Activated CD8-positive, alpha-beta memory T cell treated with anti-CD3 and anti-CD28 coated beads for 36 hours (primary cell): ENCODE measurements at regions not wholly inside any gene's neighbourhood (a gene's known extent, or its start where the extent isn't known, plus 50 kb on each side); places are given as distances from the start of the nearest gene placed in this dataset.

Experiments
- CTCF ChIA-PET: fragments of 350-600 bp; sonication (Branson Sonifier 250); formaldehyde crosslinking; loops from one replicate; lab custom pipeline; 2021; ENCODE audit warnings: antibody characterized with exemption; lab: Charles Lee
- POLR2A ChIA-PET: fragments of 350-600 bp; sonication (Branson Sonifier 250); formaldehyde crosslinking; loops from one replicate; lab custom pipeline; 2021; ENCODE audit warnings: antibody characterized with exemption; lab: Charles Lee

DNA sequence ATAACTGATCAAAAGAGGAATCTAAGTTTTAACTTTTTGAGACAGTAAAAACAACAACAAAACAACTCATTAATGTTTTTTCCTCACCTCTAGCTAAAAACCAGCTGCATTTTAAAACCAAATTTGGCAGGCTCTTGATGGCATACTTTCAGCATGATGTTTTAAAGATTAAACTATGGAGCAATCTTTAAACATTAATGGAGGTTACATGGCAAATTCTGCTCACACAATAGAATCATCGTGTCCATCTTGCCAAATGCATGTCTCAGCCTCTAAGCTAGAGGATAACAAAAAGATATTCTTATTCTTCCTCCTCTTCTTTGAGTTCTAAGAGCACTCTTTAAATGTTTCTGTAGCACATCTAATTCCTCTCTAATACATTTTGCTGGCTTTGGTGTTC lies 579.8 kb upstream of the PKN2 start:
- CTCF ChIA-PET, result no interaction called here

DNA sequence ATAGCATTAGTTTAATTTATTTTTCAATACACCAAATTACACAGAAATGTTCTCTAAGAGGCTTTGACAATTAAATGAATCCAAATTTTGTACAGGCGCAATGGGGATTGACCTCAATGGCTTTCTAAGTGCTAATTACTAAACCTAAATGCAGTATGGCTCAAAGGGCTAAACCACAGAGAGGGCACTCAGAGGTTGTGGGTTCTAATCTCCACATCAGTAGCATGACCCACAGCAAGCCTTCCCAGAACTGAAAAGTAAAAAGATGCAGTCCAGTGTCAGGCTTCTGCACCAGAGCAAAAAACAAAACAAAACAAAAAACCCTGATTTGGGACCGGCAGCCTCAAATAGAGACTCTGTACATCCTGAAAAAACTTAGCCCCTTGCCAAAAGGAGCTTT lies 579.2 kb upstream of the PKN2 start:
- POLR2A ChIA-PET, result no interaction called here
- CTCF ChIA-PET, result no interaction called here

More for the DNA sequence above, 579.8 kb upstream of the PKN2 start:
- POLR2A ChIA-PET, result no interaction called here

DNA sequence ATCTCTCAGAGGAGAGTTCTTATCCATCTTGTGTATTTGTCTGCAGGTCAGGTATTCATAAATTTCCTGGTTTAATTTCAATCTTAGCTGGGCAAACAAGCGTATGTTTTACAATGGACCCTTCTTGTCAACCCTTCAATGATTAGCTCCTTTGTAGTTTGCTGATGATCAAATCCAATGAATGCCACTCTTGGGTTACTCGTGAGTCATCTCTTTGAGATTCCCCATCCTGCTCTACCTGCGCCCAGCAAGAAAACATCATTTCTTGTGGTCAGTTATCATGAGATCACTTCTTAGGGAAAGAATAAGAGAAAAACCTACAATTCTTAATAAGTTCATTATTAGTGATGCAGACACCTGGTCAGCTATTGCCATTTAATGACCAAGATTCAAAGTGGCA lies 572.3 kb upstream of the PKN2 start:
- ChIA-PET POLR2A (no interaction called here), CTCF (no interaction called here)

DNA sequence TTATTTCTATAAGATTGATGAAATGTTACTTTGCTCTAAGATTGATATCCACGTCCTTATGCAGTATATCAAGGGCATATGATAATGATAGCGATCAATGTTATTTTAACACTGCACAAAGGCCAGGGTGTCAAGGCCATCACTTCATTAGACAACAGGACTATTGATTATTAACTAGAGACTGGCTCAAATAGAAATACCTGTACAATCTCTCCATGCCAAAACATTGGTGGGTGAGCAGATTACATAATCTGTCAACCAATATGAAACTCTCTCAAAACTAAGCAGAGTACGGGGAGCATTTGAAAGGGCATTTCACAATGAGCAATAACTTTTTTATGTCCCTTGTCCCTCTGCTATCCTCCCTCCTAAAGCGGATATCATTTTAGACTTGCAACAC lies 566.5 kb upstream of the PKN2 start:
- CTCF ChIA-PET, result no interaction called here
- POLR2A ChIA-PET, result no interaction called here

DNA sequence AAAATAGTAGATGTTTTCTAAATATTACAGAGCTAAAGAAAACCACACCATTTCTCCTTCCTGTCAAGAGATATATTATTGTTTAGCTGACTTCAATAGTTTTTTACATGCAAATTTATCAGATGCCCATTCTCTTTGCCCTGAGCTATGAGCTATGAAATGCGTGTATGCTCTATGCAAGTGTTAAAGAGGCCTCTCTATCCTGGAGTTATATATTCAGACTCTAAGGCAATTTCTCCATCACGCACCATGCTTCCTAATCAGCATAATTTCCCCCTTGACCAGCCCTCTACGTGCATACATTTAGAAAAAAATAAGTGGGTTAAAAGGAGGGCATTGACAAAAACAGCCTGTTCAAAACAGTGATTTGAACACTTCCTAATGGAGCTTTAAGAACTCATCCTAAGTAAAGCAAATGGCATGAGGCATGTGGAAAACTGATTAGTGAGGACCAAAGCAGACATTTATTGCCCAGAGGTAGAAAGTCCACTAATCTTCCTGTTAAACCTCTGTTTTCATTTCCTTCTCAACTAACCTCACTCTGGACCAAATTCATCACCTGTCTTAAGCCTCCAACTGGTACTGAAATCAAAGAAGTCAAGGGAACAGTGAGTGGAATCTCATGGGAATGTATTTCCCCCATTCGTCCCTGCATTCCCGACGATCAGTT lies 565.8 kb upstream of the PKN2 start:
- ChIA-PET POLR2A (no interaction called here), CTCF (no interaction called here)

DNA sequence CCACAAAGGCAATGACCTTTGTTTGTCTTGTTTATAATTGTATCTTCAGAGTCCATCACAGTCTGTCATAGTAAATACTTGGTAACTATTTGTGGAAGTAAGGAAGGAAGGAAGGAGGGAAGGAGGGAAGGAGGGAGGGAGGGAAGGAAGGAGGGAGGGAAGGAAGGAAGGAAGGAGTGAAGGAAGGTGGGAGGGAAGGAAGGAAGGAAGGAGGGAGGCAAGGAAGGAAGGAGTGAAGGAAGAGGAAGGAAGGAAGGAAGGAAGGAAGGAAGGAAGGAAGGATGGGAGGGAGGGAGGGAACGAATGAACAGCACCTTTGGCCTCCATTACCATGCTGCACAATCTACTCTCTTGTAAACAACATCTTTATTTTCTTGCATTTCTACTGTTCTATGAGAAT lies 559.5 kb upstream of the PKN2 start:
- ChIA-PET POLR2A (no interaction called here), CTCF (no interaction called here)

DNA sequence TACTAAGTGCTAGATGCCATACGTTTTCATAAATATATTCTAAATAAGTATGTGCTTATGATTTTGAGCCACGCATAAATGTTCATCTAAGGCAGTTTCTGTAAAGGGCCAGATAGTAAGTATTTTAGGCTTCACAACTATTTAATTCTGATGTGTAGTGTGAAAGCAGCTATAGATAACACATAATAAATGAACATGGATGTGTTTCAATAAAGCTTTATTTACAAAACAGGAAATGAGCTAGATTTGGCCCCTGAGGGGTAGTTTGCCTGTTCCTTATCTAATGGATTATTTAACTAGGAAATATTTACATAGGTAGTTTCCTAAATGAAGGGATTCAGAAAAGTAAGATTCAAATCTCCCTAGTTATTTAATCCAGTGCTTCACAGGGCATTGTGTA lies 557.6 kb upstream of the PKN2 start:
- POLR2A ChIA-PET, result no interaction called here
- CTCF ChIA-PET, result no interaction called here

DNA sequence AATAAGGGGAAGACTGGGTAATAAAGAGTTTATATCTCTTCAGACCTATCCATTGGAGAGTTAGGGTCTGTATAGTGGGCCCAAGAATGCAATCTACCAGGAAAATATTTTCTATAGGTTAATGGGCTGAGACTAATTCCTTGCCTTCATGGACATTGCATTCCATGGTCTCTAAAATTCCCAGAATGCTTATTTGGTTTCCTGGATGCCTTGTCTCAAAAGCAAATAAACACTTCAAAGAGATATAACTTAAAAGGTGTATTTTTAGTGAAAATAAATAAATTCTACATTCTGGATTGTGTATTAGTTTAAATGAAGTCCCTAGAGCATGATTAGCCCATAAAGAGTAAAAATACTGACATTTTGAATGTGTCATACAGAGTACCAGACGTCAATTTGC lies 550.1 kb upstream of the PKN2 start:
- POLR2A ChIA-PET, result no interaction called here
- CTCF ChIA-PET, result no interaction called here

DNA sequence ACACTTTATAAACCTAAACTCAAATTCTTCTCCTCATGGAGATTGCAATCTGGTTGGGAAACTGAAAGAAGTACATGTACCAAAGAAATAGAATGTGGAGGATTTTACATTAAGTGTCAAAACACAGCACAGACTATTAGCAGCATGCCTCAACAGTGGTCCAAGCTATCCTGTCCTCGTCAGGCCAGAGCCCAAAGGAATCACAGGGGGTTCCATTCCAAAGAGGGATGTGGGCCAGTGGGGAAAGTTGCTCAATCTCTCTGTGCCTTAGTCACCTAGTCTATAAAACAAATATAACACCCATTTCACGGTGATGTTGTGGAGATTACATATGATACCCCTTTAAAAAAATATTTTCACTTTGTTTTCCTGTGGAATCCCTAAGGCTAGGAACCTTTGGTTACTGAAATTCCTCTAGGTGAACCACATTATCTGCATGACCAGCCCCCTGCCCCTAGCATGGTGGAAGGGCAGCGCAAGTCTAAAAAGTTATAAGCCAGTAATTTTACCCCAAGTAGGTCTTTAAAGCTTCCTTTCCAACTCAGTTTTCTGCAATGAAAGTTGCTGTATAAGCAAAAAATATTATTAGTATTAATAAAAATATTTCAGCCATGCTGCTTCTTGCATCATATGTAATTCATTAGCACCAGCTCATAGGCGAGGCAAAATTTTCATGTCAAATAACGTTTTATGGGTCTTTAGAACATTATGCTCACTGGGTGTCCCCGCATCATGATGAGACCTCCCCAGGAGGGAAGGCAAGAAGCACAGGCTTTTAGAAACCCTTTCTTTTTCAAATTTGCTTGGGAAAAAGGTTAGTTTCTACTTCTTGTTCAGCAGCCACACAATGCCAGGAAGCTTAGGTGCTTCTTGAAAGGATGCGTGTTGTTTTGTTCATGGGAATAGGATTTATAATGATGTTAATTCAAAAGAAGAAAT lies 548.8 kb upstream of the PKN2 start:
- ChIA-PET CTCF (no interaction called here), POLR2A (no interaction called here)

DNA sequence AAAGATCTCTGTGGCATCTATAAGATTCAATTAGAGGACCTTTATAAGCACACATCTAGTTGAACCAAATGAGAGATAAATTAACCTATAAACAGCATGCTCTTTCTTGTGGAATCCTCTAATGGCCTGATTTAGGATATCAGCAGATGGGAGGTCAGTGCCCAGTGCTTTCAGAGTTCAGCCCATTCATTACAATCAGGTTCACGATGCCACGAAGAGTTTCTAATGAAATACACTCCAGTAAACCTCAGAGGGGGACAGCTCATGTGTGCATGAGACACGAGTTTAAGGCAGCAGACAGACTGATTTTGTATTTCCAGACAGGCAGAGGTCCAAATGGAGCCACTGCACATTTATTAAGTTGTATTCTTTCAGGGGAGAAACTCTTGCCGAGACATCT lies 544.4 kb upstream of the PKN2 start:
- POLR2A ChIA-PET, result no interaction called here
- CTCF ChIA-PET, result no interaction called here

DNA sequence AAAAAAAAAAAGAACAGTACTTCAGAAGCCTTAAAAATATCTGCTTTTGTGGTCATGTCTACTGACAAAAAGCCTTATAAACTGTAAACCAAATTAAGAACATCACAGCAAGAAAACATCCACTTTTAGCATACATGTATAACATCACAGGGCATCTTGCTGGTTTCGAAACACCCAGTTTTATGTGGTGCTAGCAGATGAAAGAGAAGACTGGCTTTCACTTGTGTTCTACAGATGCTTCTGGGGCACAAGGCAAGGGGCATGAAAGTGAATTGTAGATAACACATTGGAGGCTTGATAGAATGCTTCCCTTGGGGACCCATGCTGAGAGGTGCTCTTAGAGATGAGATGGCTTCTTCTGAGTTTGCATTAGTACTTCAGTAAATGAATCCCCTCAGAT lies 543.7 kb upstream of the PKN2 start:
- CTCF ChIA-PET, result no interaction called here
- POLR2A ChIA-PET, result no interaction called here

DNA sequence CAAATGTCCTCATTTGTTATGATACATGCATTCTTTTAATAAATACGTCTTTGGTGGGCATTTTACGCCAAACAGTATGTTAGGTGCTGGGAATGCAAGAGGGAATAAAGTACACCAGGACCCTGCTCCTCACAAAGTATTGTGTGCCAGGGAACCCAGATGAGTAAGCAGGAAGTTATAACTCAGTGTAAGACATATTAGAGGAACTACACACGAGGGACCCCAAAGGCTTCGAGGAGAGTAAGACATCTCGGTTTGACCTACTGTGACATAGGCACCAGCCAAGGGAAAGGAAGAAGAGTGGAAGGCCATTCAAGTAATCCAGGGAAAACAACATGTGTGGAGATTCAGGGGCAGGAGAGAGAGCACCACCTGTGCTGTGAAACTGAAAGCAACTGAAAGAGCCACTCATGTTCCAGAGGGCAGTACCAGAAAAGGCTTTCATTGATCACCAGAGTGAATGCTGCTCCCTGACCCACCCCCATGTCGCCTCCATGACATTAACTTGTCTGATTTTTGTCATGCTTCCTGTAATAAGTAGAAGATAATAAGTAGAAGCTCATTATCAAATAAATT lies 542.5 kb upstream of the PKN2 start:
- ChIA-PET CTCF (no interaction called here), POLR2A (no interaction called here)

DNA sequence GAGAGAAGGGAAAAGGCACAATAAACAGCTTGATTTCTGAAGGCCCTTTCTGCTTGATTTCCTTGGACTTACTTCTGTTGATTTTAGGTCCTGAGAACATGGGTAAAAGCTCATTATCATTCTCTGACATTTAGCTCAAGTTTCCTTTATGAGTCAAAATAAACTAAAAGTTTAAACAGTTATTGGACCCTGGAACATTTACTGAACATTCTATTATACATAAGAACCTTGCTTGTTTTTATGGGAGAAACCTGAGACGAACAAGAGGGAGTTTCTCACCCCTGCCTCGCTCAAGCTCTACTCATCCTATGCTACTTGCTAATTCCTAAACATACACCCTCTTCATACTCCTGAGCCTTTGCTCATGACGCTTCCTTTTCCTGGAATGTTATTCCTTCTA lies 538.3 kb upstream of the PKN2 start:
- ChIA-PET POLR2A (interaction anchor here (0.6 kb wide), 1 partner anchor 201 kb away, joined by 3 read pairs; no protein-coding TSS in a partner anchor), CTCF (no interaction called here)

DNA sequence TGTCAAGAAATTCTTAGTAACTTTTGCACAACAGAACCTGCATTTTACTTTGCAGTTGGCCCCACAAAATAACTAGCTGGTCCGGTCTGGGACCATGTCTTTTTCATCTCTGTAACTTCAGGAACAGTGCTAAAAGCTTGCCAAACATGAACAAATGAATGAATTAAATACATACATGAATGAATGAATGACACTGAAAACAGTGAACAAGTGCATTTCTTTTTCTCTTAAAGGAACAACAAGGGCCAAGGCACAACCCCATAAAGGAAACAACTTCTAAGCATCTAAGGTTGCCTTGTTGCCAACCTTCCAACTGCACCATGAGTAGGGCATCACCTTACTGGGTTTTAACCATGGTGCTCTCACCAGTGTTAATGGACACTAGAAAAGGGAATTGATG lies 534.4 kb upstream of the PKN2 start:
- CTCF ChIA-PET, result no interaction called here
- POLR2A ChIA-PET, result no interaction called here

DNA sequence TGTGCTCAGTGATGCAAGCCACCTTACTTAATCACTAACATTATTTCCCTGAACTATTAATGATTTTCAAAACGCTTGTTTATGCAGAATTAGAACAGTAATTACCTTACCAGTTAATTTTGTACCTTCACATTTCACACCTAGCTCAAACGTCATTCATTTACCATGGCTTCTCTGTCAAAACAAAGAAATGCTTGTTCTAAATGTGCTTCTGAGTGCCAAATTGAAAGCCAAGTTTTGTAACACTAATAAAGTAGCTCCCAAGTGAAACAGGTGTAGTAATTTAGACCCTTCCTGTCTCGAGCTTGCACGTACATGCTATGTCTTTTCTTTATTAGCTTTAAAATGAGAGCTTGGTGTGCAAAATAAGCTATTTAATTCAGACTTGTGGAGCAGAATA lies 533.7 kb upstream of the PKN2 start:
- POLR2A ChIA-PET, result no interaction called here
- CTCF ChIA-PET, result no interaction called here

DNA sequence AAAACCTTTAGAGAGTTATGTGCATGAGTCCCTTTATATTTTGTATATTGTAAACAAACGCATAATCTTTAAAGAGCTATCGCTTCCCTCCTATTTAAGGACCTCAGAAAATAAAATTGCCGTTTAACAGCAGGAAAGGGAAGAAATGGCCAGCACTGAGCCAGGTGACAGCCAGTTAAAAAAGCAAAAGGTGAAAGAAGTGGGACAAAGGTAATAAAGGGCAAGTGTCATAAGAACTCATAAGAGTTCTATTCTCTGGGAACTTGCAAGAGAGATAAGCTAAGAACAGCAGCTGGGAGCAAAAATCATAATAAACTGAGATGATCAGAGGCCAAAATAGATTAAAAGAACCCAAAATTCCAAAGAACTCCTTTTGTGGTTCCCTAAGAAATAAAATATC lies 520.9 kb upstream of the PKN2 start:
- CTCF ChIA-PET, result no interaction called here
- POLR2A ChIA-PET, result no interaction called here

DNA sequence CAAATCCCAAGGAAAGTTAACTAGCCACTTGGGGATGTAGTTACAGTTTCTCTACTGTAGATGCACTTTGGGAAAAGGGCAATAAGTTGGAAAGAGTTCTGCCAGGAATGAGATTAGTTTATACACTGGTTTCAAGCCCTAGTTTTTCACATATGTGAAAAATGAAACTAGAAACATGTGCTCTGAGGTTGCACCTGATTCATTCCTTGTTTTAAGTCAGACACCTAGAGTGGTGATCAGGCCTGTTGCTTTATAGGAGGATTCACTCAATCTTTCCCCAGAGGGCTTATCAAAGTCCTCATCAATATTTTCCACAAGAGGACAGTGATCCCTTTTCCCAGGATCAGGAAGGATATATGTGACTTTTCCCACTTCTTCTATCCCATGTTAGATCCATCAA lies 515.9 kb upstream of the PKN2 start:
- ChIA-PET POLR2A (no interaction called here), CTCF (no interaction called here)

DNA sequence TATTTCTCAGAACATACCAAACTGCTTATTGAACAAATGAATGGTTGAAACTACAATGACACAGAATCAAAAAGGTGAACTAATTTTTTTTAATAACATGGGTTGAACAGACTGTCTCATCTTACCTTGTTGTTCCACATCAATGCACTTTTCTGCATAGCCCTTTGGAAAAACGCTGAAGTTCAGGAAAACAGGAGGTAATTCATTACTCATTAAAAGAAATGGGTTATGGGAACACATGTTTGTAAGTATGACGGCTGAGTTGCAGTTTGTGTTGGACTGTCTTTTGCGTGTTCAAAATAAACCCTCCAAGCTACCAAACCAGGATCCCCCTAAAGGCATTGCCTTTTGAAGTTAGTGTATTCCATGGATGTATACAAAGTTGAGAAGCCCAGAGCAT lies 514.9 kb upstream of the PKN2 start:
- POLR2A ChIA-PET, result no interaction called here
- CTCF ChIA-PET, result no interaction called here

DNA sequence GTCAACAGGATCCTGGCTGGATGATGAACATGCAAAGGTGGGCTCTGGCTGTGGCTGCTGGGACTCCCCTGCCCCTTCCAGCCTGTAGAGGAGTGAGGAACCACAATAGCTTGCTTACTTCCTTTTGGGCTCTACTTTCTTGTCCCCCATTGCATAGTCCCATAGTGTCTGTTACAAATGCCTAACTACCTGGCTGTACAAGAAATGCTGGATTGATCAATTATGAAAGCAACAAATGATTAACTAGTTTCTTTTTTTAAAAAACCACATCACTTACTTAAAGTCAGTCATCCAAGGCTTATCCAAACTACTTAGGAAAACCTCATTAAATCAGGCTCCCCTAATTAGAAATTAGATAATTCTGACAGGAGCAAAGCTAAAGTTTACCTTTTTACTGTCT lies 514.1 kb upstream of the PKN2 start:
- POLR2A ChIA-PET, result no interaction called here
- CTCF ChIA-PET, result no interaction called here

DNA sequence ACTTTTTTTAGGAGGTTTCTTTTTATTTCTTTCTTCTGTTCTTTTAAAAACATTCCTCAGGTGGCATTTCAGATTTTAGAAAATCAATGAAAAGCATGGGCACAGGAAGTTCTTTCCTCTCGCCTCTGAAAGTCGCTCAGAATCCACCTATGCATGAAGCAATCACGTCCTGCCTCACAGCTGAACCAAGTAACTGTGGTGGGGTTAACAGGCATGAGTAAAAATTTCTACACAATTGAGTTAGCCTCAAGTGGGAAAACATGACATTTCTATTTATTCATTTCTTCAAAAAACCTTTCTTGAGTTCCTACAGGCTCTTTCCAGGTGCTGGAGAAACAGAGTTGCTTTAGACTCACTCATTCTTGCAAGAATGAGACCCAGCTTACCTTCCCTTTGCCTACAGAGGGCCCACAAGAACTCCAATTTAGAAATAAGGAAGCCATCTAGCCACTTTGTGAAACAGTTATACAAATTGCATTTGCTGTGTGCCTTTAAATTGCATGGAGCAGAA lies 508.9 kb upstream of the PKN2 start:
- CTCF ChIA-PET, result interaction anchor here (0.8 kb wide), 1 partner anchor 434 kb away, joined by 3 read pairs; no protein-coding TSS in a partner anchor
- POLR2A ChIA-PET, result no interaction called here
